IMR-90 (cell line): ENCODE measurements at regions not wholly inside any gene's neighbourhood (a gene's known extent, or its start where the extent isn't known, plus 50 kb on each side); places are given as distances from the start of the nearest gene placed in this dataset.

Source experiments
- ATAC-seq: fragments of 200-7000 bp; cut with Tn5 transposase; 2 replicates; pipeline ENCODE4 v1.9.1; 2020; ENCODE audit warnings: low read depth, mild to moderate bottlenecking, moderate library complexity
- BruUV-seq: library from RNA; stranded (reverse); fragments of 400-500 nt; replicated peaks from 2 replicates; lab custom pipeline; 2021; lab: Mats Ljungman, UMichigan
- CTCF ChIA-PET: fragments of 300-600 bp; formaldehyde crosslinking; extraction: SDS; loops from one replicate; lab custom pipeline; 2021; ENCODE audit warnings: antibody characterized with exemption; lab: Yijun Ruan, JAX
- POLR2A ChIA-PET: fragments of 300-600 bp; sonication (Branson Sonifier 250); formaldehyde crosslinking; loops from one replicate; lab custom pipeline; 2022; ENCODE audit warnings: antibody characterized with exemption; ENCODE audit not compliant: unreplicated experiment; lab: Charles Lee
- DNase-seq: peaks from one replicate; pipeline ENCODE4 v3.0.0; 2013
- H2AFZ ChIP-seq: replicated peaks from 2 replicates; pipeline ENCODE3; 2013; ENCODE audit warnings: low read length, mild to moderate bottlenecking; ENCODE audit not compliant: poor library complexity
- H2AK5ac ChIP-seq: 2 replicates; pipeline ENCODE4 v1.6.1; 2013; ENCODE audit warnings: low read depth, low read length, inconsistent platforms
- H2AK9ac ChIP-seq: replicated peaks from 2 replicates; pipeline ENCODE3; 2013; ENCODE audit warnings: mild to moderate bottlenecking, low read depth, low read length, moderate library complexity; ENCODE audit not compliant: poor library complexity
- H2BK120ac ChIP-seq: 2 replicates; pipeline ENCODE4 v1.6.1; 2013; ENCODE audit warnings: low read depth, low read length, inconsistent platforms
- H2BK15ac ChIP-seq: 3 replicates; pipeline ENCODE4 v1.6.1; 2013; ENCODE audit warnings: low read depth, low read length, inconsistent platforms
- H2BK20ac ChIP-seq: 2 replicates; pipeline ENCODE4 v1.6.1; 2013; ENCODE audit warnings: low read depth, mild to moderate bottlenecking, inconsistent platforms, low read length, moderate library complexity
- H2BK5ac ChIP-seq: 2 replicates; pipeline ENCODE4 v1.6.1; 2013; ENCODE audit warnings: mild to moderate bottlenecking, low read depth, low read length, inconsistent platforms; ENCODE audit not compliant: poor library complexity, severe bottlenecking
- H3K14ac ChIP-seq: replicated peaks from 2 replicates; pipeline ENCODE4 v1.6.1; 2013; ENCODE audit warnings: low read depth, low read length, inconsistent platforms
- H3K18ac ChIP-seq: 2 replicates; pipeline ENCODE4 v1.6.1; 2013; ENCODE audit warnings: low read depth, low read length, control low read depth
- H3K23ac ChIP-seq: 2 replicates; pipeline ENCODE4 v1.6.1; 2013; ENCODE audit warnings: low read depth, low read length, inconsistent platforms
- H3K27ac ChIP-seq: 2 replicates; pipeline ENCODE4 v1.5.1; 2013; ENCODE audit warnings: mild to moderate bottlenecking, control low read depth, low read length; ENCODE audit not compliant: insufficient read depth
- H3K27me3 ChIP-seq: 2 replicates; pipeline ENCODE4 v1.6.1; 2013; ENCODE audit warnings: low read length; ENCODE audit not compliant: control insufficient read depth, insufficient read depth
- H3K36me3 ChIP-seq: 2 replicates; pipeline ENCODE4 v1.6.1; 2013; ENCODE audit warnings: low read length, mixed read lengths; ENCODE audit not compliant: control insufficient read depth, insufficient read depth
- H3K4ac ChIP-seq: 2 replicates; pipeline ENCODE4 v1.6.1; 2013; ENCODE audit warnings: low read depth, low read length, inconsistent platforms
- H3K4me1 ChIP-seq: 2 replicates; pipeline ENCODE4 v1.6.1; 2013; ENCODE audit warnings: low read length, mixed read lengths; ENCODE audit not compliant: control insufficient read depth, insufficient read depth
- H3K4me2 ChIP-seq: 2 replicates; pipeline ENCODE4 v1.6.1; 2013; ENCODE audit warnings: low read depth, mild to moderate bottlenecking, control low read depth, low read length, moderate library complexity
- H3K4me3 ChIP-seq: 2 replicates; pipeline ENCODE4 v1.5.1; 2013; ENCODE audit warnings: low read depth, mild to moderate bottlenecking, control low read depth, low read length, moderate library complexity; ENCODE audit not compliant: insufficient read depth
- H3K56ac ChIP-seq: 2 replicates; pipeline ENCODE4 v1.6.1; 2013; ENCODE audit warnings: low read length, inconsistent platforms; ENCODE audit not compliant: insufficient read depth; ENCODE audit errors: extremely low read depth
- H3K79me1 ChIP-seq, 2 experiments: 2 replicates each; pipeline ENCODE4 v1.6.1; 2013; ENCODE audit warnings: low read length in 2 of 2, inconsistent platforms in 1 of 2, low read depth in 1 of 2
- H3K9ac ChIP-seq: 2 replicates; pipeline ENCODE4 v1.6.1; 2013; ENCODE audit warnings: low read depth, low read length, control low read depth
- H3K9me1 ChIP-seq: 2 replicates; pipeline ENCODE4 v1.6.1; 2013; ENCODE audit warnings: low read length, inconsistent platforms; ENCODE audit not compliant: insufficient read depth
- H3K9me3 ChIP-seq: 2 replicates; pipeline ENCODE4 v1.6.1; 2013; ENCODE audit warnings: low read length; ENCODE audit not compliant: control insufficient read depth, insufficient read depth
- H4K20me1 ChIP-seq: 2 replicates; pipeline ENCODE4 v1.6.1; 2013; ENCODE audit warnings: low read length, inconsistent platforms; ENCODE audit not compliant: insufficient read depth
- H4K5ac ChIP-seq: 2 replicates; pipeline ENCODE4 v1.6.1; 2013; ENCODE audit warnings: mild to moderate bottlenecking, low read depth, low read length, control low read depth
- H4K8ac ChIP-seq, 2 experiments: 2 replicates each; pipeline ENCODE4 v1.6.1; 2013; ENCODE audit warnings: low read depth in 2 of 2, low read length in 2 of 2, control low read depth in 1 of 2, inconsistent platforms in 1 of 2
- H4K91ac ChIP-seq: 2 replicates; pipeline ENCODE4 v1.6.1; 2013; ENCODE audit warnings: low read depth, low read length, inconsistent platforms; ENCODE audit not compliant: insufficient read depth
- WGBS, 2 experiments: methylation state at CpG; one replicate each; pipeline versions ENCODE4 v1.1.5 to v1.1.7; 2013; ENCODE audit warnings: missing lambda C conversion rate in 2 of 2; ENCODE audit not compliant: insufficient read length in 1 of 2; ENCODE audit errors: extremely low coverage in 2 of 2; 5-methylcytosine and 5-hydroxymethylcytosine counted together
- dilution Hi-C: fragments of 300-500 bp; cut with HindIII; formaldehyde crosslinking; loops from one replicate; pipeline ENCODE4 v1.14.3; 2018; ENCODE audit warnings: low sequenced_read_pairs; ENCODE audit not compliant: unreplicated experiment
- in situ Hi-C: fragments of 300-500 bp; cut with MboI; formaldehyde crosslinking; loops from 3 replicates; pipeline ENCODE4 v1.14.3; 2019; ENCODE audit warnings: low sequenced_read_pairs, inconsistent platforms, mixed read lengths
- intact Hi-C: fragments of 100-400 bp; cut with micrococcal nuclease; formaldehyde crosslinking; loops from 2 replicates; pipeline ENCODE4 v1.10.0; 2022
- TF ChIP-seq, protein P1 (sequence below): conservative IDR thresholded peaks from 2 replicates; pipeline ENCODE4 v1.5.1; 2012; ENCODE audit warnings: mild to moderate bottlenecking, low read depth, low read length, improper control_type of control experiment

DNA sequence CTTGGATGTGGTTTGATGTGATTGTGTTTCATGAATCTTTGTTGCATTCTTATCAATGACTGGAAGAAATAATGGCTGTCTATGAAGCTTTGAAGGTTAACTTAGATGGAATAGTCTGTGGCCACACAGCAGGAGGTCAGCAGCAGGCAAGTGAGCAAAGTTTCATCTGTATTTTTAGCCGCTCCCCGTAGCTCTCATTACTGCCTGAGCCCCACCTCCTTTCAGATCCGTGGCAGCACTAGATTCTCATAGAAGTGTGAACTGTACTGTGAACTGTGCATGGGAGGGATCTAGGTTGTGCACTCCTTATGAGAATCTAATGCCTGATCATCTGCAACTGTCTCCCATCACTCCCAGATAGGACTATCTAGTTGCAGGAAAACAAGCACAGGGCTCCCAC lies 660.2 kb downstream of the EPHA7 start:
- in situ Hi-C loops: no loop called here

More for the DNA sequence above, 660.2 kb downstream of the EPHA7 start:
- ChIA-PET CTCF (no interaction called here), POLR2A (no interaction called here)
- Histone ChIP-seq H3K14ac (no peak overlapping the region), H3K23ac (no peak overlapping the region), H2AFZ (no peak overlapping the region), H4K20me1 (no peaks in the 10 kb centered on the region), H2AK9ac (no peak overlapping the region), H4K8ac (no peak overlapping the region), H3K4me3 (no peak overlapping the region), H2BK120ac (no peak overlapping the region), H3K4me2 (no peak overlapping the region), H4K5ac (no peak overlapping the region), H3K18ac (no peak overlapping the region), H3K79me1 (no peaks in the 10 kb centered on the region), H3K4me1 (no peaks in the 10 kb centered on the region; the same call in 1 of the 2 replicates), H3K27ac (no peak overlapping the region), H2BK15ac (no peak overlapping the region), H3K9me3 (no peaks in the 10 kb centered on the region; the same call in 1 of the 2 replicates), H3K9me1 (no peaks in the 10 kb centered on the region), H2BK20ac (no peak overlapping the region), H3K27me3 (no peaks in the 10 kb centered on the region), H4K91ac (no peak overlapping the region), H3K56ac (no peak overlapping the region), H2AK5ac (no peak overlapping the region), H3K9ac (no peak overlapping the region), H3K4ac (no peak overlapping the region), H2BK5ac (no peak overlapping the region), H3K36me3 (no peaks in the 10 kb centered on the region)
- TF ChIP-seq, protein P1, sequence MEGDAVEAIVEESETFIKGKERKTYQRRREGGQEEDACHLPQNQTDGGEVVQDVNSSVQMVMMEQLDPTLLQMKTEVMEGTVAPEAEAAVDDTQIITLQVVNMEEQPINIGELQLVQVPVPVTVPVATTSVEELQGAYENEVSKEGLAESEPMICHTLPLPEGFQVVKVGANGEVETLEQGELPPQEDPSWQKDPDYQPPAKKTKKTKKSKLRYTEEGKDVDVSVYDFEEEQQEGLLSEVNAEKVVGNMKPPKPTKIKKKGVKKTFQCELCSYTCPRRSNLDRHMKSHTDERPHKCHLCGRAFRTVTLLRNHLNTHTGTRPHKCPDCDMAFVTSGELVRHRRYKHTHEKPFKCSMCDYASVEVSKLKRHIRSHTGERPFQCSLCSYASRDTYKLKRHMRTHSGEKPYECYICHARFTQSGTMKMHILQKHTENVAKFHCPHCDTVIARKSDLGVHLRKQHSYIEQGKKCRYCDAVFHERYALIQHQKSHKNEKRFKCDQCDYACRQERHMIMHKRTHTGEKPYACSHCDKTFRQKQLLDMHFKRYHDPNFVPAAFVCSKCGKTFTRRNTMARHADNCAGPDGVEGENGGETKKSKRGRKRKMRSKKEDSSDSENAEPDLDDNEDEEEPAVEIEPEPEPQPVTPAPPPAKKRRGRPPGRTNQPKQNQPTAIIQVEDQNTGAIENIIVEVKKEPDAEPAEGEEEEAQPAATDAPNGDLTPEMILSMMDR: no peak
- dilution Hi-C loops (no loop called here), intact Hi-C loops (loop anchor here (5.0 kb wide), 1 partner anchor 42 kb away; no protein-coding TSS in a partner anchor)
- no TSS peak for BruUV-seq
- DNase-seq: no peak
- no CpG with 5 or more reads among the region's 3 CpGs for WGBS, 2 experiments
- no peak for ATAC-seq
